ENCODE measurements at regions not wholly inside any gene's neighbourhood (a gene's known extent, or its start where the extent isn't known, plus 50 kb on each side); places are given as distances from the start of the nearest gene placed in this dataset.

DNA sequence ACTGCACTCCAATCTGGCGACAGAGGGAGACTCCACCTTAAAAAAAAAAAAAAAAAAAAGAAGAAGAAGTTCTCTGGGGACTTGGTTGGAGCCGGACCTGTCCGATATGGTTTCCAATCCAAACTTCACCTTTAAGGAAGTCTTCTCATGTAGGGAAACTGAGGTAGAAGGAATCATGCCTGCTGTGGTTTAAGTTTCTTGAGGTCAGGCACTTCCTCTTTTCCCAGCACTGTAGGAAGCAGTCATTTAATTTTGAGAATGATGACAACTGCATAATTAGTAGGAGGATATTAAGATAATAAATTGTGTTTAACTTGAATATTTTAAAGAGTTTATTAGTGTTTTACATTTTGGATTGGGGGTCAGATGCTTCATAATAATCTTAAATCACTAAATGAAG is 62.9 kb downstream of the KCNE4 start:
- no peaks in the 10 kb centered on the region for H3K4me1 ChIP-seq
- H3K27me3 ChIP-seq, result no peaks in the 10 kb centered on the region
- intact Hi-C loops (cut with DNase I; ENCODE audit: low total_unique reads), result no loop called here
- no peaks in the 10 kb centered on the region for H3K9me3 ChIP-seq
- no peak for DNase-seq
- no peaks in the 10 kb centered on the region for H3K36me3 ChIP-seq (ENCODE audit: low read depth, missing control alignments)
- H3K27ac ChIP-seq, result no peak overlapping the region
- no peak overlapping the region for H3K4me3 ChIP-seq
- 95 to 96% methylated on average over 3 of the region's 3 CpGs for WGBS, 2 donors
- TF ChIP-seq, protein P1, sequence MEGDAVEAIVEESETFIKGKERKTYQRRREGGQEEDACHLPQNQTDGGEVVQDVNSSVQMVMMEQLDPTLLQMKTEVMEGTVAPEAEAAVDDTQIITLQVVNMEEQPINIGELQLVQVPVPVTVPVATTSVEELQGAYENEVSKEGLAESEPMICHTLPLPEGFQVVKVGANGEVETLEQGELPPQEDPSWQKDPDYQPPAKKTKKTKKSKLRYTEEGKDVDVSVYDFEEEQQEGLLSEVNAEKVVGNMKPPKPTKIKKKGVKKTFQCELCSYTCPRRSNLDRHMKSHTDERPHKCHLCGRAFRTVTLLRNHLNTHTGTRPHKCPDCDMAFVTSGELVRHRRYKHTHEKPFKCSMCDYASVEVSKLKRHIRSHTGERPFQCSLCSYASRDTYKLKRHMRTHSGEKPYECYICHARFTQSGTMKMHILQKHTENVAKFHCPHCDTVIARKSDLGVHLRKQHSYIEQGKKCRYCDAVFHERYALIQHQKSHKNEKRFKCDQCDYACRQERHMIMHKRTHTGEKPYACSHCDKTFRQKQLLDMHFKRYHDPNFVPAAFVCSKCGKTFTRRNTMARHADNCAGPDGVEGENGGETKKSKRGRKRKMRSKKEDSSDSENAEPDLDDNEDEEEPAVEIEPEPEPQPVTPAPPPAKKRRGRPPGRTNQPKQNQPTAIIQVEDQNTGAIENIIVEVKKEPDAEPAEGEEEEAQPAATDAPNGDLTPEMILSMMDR (IDR thresholded peaks at IDR 0.05), result no peak

DNA sequence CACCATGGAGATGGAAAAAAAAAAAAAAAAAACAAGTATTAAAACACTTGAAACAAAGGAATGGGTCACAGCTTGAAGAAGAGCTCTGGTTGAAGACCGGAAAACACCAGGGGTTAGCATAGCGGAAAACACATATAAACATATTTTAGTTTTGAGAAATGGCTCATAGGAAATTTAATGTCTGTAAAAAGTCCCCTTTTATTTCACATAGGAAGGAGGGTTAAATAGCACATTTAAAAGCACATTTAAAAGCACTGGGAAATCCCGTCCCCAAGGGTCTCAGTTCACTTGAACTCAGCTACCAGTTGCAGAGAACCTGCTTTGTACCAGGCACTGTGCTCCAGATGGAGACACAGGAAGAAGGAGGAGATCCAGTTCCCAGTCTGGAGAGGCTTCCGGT is 65.5 kb downstream of the KCNE4 start:
- no peaks in the 10 kb centered on the region for H3K9me3 ChIP-seq
- 84 to 90% methylated on average over 3 to 4 of the region's 4 CpGs for WGBS, 2 donors
- no peak overlapping the region for H3K4me3 ChIP-seq
- TF ChIP-seq, protein P1 (IDR thresholded peaks at IDR 0.05), result no peak
- no peak for TF ChIP-seq POLR2A (IDR thresholded peaks at IDR 0.05)
- H3K27ac ChIP-seq, result no peak overlapping the region
- H3K27me3 ChIP-seq, result no peaks in the 10 kb centered on the region
- no peaks in the 10 kb centered on the region for H3K36me3 ChIP-seq (ENCODE audit: low read depth, missing control alignments)
- DNase-seq, result no peak
- H3K4me1 ChIP-seq, result no peaks in the 10 kb centered on the region
- intact Hi-C loops (cut with DNase I; ENCODE audit: low total_unique reads), result no loop called here

DNA sequence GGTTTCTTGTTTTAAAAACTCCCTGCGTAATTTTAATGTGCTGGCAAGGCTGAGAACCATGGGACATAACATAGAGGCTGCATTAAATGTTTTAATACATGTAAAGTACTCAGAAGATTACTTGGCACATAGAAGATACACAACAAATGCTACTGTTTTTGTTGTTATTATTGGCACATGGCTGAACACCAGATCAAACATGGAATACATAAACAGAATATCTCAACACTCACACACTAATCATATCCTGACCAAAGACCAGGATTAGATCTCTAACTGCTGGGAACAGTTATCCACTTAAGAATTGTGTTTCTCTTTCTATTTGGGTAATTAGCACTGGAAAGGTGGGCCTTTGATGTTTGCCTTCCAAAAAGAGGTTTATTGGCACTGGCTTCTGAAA is 69.3 kb downstream of the KCNE4 start:
- no peak for DNase-seq
- Histone ChIP-seq H3K4me1 (no peaks in the 10 kb centered on the region), H3K27ac (no peak overlapping the region), H3K27me3 (no peaks in the 10 kb centered on the region), H3K9me3 (no peaks in the 10 kb centered on the region), H3K4me3 (no peak overlapping the region), H3K36me3 (ENCODE audit: low read depth, missing control alignments) (no peaks in the 10 kb centered on the region)
- WGBS, 2 donors, result 83 to 98% methylated on average over 1 of the region's 1 CpG
- intact Hi-C loops (cut with DNase I; ENCODE audit: low total_unique reads), result no loop called here
- no peak for TF ChIP-seq POLR2A (IDR thresholded peaks at IDR 0.05)
- TF ChIP-seq, protein P1 (IDR thresholded peaks at IDR 0.05), result no peak

DNA sequence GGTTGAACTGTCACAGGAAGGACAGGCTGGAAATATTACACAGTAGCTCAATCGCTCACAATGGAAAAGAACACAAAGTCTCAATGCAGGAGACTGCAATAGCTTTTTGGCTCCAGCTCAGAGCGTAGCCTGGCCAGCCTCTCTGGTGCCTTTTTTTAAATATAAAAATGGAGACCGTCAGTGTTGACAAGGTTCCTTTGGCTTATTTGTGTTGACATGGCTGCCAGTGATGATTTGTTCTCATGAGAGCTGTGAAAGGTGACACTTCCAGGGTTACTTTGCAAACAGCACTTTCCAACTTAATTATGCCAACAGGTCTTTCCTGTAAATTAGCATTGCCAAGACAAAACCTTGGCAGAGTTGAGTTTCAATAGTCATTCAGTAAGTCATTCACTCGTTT is 70.8 kb downstream of the KCNE4 start:
- TF ChIP-seq, protein P1 (IDR thresholded peaks at IDR 0.05), result no peak
- TF ChIP-seq POLR2A (IDR thresholded peaks at IDR 0.05), result no peak
- DNase-seq, result no peak
- H3K36me3 ChIP-seq (ENCODE audit: low read depth, missing control alignments), result no peaks in the 10 kb centered on the region

DNA sequence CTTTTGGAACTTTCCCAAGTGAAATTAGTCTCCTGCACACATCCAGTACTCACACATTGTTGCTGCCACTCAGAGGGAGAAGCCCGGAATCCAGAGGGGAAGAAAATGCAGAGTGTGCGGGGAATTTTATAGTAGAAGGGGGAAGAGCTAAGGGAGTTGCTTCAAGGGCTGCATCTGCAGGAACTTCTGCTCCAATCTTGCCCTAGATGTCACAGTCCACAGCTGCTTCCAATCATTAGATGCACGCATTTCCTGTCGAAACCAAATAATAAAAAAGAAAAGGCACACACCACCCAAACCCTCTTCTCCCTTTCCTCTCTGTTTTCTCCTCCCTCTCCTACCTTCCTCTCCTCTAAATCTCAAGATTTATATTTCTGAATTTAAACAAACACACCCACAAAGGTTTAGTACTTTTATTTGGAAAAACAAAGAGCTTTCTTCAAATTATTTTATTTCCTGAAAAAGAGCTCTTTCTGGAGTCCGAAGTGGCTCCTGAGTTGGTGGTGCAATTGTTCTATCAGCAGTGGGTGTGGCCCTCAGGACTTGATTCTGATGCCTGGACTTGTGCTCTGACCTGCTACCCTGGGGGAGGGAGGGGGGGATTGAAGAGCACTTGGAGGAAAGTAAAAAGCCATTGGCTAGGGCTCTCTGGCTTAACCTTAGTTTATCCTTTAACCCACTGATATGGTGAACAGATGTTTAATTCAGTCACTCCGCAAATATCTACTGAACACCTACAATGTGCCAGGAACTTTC is 72.0 kb downstream of the KCNE4 start:
- intact Hi-C loops (cut with DNase I; ENCODE audit: low total_unique reads), result no loop called here
- peak; percentile 15 for DNase-seq
- H3K9me3 ChIP-seq, result no peaks in the 10 kb centered on the region
- H3K36me3 ChIP-seq (ENCODE audit: low read depth, missing control alignments), result no peaks in the 10 kb centered on the region
- H3K27ac ChIP-seq, result no peak overlapping the region
- 62 to 68% methylated on average over 6 of the region's 6 CpGs for WGBS, 2 donors
- TF ChIP-seq, protein P1 (IDR thresholded peaks at IDR 0.05), result no peak
- no peak for TF ChIP-seq POLR2A (IDR thresholded peaks at IDR 0.05)
- H3K4me1 ChIP-seq, result no peaks in the 10 kb centered on the region
- no peaks in the 10 kb centered on the region for H3K27me3 ChIP-seq
- no peak overlapping the region for H3K4me3 ChIP-seq

More for the DNA sequence above, 70.8 kb downstream of the KCNE4 start:
- H3K9me3 ChIP-seq, result no peaks in the 10 kb centered on the region
- WGBS, 2 donors, result 22 to 28% methylated on average over 4 of the region's 4 CpGs
- no peak overlapping the region for H3K4me3 ChIP-seq
- H3K4me1 ChIP-seq, result no peaks in the 10 kb centered on the region
- H3K27me3 ChIP-seq, result no peaks in the 10 kb centered on the region
- H3K27ac ChIP-seq, result no peak overlapping the region
- intact Hi-C loops (cut with DNase I; ENCODE audit: low total_unique reads), result no loop called here
